ENCODE measurements at regions not wholly inside any gene's neighbourhood (a gene's known extent, or its start where the extent isn't known, plus 50 kb on each side); places are given as distances from the start of the nearest gene placed in this dataset.
"Not testable (repeated sequence)": the region's sequence is repeated elsewhere in the genome, so short reads cannot be mapped to it uniquely, and the experiment has no call there.

DNA sequence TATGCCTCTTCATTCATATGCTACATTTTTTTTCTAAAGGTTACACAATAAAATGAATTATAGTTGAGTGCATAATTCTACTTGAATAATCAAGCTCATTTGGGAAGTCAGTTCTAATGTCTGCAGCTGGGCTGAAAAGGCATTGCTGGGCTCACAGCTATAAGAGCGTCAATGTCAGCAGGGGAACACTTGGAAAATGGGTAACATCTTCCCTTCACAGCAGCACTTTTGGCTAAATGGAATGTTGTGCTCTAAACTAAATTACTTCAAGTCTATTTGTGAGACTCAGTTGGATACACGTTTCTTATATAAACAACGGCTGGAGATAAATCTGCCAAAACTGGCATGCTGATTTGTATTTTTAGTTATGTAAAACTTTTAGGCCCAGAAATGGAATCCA lies 357.8 kb downstream of the TBL1XR1 start:
- TF ChIP-seq POLR2A (IDR thresholded peaks at IDR 0.05): no peak
- H3K27ac ChIP-seq: no peak overlapping the region
- DNase-seq: no peak
- no peaks in the 10 kb centered on the region for H3K36me3 ChIP-seq
- H3K27me3 ChIP-seq: no peaks in the 10 kb centered on the region
- H3K4me1 ChIP-seq: no peaks in the 10 kb centered on the region
- H3K4me3 ChIP-seq: no peak overlapping the region
- no peaks in the 10 kb centered on the region for H3K9me3 ChIP-seq

GRCh38 chr3:176827244-176827643 lies 370.0 kb downstream of the TBL1XR1 start:
- H3K27ac ChIP-seq, H3K9me3 ChIP-seq, DNase-seq, H3K4me3 ChIP-seq, H3K36me3 ChIP-seq, H3K27me3 ChIP-seq, H3K4me1 ChIP-seq: not testable (repeated sequence)

DNA sequence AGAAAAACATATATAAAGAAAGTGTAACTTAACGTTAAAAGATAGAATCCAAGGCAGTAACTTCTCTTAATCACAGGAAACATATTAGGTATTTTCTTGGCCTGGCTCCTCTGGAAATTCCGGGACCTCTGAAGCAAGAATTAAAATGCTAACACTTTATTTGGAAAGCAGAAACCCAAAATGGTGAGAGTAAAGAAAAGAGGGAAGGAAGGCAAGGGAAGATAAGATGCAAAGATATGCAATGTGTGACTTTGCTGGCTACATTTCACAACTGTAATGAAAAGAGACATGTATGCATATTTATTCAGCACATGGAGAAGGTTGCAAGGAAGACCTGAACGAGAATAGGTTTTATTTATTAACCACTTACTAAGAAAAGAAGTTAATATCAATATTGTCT lies 372.5 kb downstream of the TBL1XR1 start:
- Histone ChIP-seq H3K36me3 (no peaks in the 10 kb centered on the region), H3K4me1 (no peaks in the 10 kb centered on the region), H3K27me3 (no peaks in the 10 kb centered on the region), H3K27ac (no peak overlapping the region), H3K9me3 (no peaks in the 10 kb centered on the region), H3K4me3 (no peak overlapping the region)
- TF ChIP-seq CTCF (IDR thresholded peaks at IDR 0.05): no peak
- TF ChIP-seq POLR2A (IDR thresholded peaks at IDR 0.05): no peak
- no peak for DNase-seq

DNA sequence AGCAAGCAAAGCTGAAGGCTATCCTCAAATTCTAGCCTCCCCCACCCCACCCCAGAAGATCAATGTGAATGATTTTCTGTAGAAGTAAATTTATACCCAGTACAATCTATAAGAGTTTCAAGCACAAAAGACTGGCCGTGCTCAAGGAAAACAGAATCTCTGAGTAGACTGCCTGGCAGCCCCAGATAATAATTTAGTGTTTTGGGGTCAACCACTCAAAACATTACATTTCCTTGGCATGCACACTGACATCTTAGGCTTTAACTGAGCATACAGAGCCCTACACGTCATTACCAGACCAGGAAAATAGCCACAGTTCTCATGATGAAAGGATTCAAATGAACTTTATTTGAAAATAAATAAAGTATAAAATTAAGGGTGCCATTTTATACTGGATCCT lies 376.5 kb downstream of the TBL1XR1 start:
- H3K36me3 ChIP-seq: no peaks in the 10 kb centered on the region
- H3K27ac ChIP-seq: no peak overlapping the region
- TF ChIP-seq POLR2A (IDR thresholded peaks at IDR 0.05) (no peak), CTCF (IDR thresholded peaks at IDR 0.05) (no peak)
- H3K9me3 ChIP-seq: no peaks in the 10 kb centered on the region
- H3K4me3 ChIP-seq: no peak overlapping the region
- H3K4me1 ChIP-seq: no peaks in the 10 kb centered on the region
- no peaks in the 10 kb centered on the region for H3K27me3 ChIP-seq
- no peak for DNase-seq

DNA sequence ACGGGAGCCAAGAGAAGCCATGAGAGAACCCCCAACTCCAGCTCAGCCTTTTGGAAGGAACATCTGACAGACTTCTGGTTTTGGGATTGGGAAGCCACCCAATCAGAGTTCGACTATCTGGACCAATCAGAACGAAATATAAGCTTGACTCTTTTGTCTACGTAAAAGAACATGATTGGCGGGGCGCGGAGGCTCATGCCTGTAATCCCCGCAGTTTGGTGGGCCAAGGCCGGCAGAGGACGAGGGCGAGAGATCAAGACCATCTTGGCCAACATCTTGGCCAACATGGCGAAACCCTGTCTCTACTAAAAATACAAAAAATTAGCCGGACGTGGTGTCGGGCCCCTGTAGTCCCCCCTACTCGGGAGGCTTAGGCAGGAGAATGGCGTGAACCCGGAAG lies 380.3 kb downstream of the TBL1XR1 start:
- Histone ChIP-seq H3K27me3 (no peaks in the 10 kb centered on the region), H3K4me3 (no peak overlapping the region), H3K27ac (no peak overlapping the region), H3K36me3 (no peaks in the 10 kb centered on the region), H3K4me1 (no peaks in the 10 kb centered on the region), H3K9me3 (no peaks in the 10 kb centered on the region)
- TF ChIP-seq CTCF (IDR thresholded peaks at IDR 0.05): no peak
- no peak for TF ChIP-seq POLR2A (IDR thresholded peaks at IDR 0.05)
- no peak for DNase-seq

GRCh38 chr3:176814285-176814684 lies 383.0 kb downstream of the TBL1XR1 start:
- Histone ChIP-seq H3K4me3 (no peak overlapping the region), H3K27me3 (no peaks in the 10 kb centered on the region), H3K9me3 (no peaks in the 10 kb centered on the region), H3K4me1 (no peaks in the 10 kb centered on the region), H3K27ac (no peak overlapping the region), H3K36me3 (no peaks in the 10 kb centered on the region)
- DNase-seq: peak in 1 of 3 donors; percentile 46
- TF ChIP-seq POLR2A (IDR thresholded peaks at IDR 0.05) (no peak), CTCF (IDR thresholded peaks at IDR 0.05) (peak in 4 of 6 experiments; percentile 4 to 23 (median 11))

DNA sequence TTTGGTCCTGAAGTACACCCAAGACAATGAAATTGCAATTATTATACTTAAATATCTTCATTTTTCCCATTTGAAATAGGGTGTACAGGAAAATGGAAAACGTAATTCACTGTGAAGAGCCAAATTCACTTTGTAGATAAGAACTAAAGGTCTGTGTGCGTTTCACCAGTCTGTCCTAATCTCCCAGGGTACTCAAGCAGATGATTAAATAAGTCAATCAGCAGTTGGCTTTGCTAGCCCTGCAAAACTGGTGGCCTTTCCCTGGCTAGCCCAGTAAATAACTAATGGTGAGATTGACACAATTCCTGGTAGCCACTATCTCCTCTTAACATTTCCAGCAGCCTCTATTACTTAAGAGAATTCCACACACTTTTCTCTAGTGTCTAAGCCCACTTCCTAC lies 389.3 kb downstream of the TBL1XR1 start:
- H3K27ac ChIP-seq: no peak overlapping the region
- TF ChIP-seq POLR2A (IDR thresholded peaks at IDR 0.05) (no peak), CTCF (IDR thresholded peaks at IDR 0.05) (no peak)
- H3K4me1 ChIP-seq: no peaks in the 10 kb centered on the region
- no peaks in the 10 kb centered on the region for H3K27me3 ChIP-seq
- no peaks in the 10 kb centered on the region for H3K9me3 ChIP-seq
- no peak overlapping the region for H3K4me3 ChIP-seq
- no peak for DNase-seq
- no peaks in the 10 kb centered on the region for H3K36me3 ChIP-seq

Data from Peyer's patch (tissue), 4 donors.